Left ventricle myocardium inferior (tissue), 1 donor: ENCODE measurements at regions not wholly inside any gene's neighbourhood (a gene's known extent, or its start where the extent isn't known, plus 50 kb on each side); places are given as distances from the start of the nearest gene placed in this dataset.

Source experiments
- DNase-seq: peaks from one replicate; pipeline ENCODE4 v3.0.0-alpha.2; 2020
- H3K27ac ChIP-seq: fragments of 200-600 bp; replicated peaks from 2 replicates; pipeline ENCODE4 v1.8.0; 2021
- H3K27me3 ChIP-seq: fragments of 200-600 bp; 2 replicates; pipeline ENCODE4 v1.8.0; 2021; ENCODE audit warnings: low read depth
- H3K36me3 ChIP-seq: fragments of 200-600 bp; 2 replicates; pipeline ENCODE4 v1.8.0; 2021
- H3K4me1 ChIP-seq: fragments of 200-600 bp; 2 replicates; pipeline ENCODE4 v1.8.0; 2021
- H3K4me3 ChIP-seq: fragments of 200-600 bp; 2 replicates; pipeline ENCODE4 v1.8.0; 2021; ENCODE audit warnings: mild to moderate bottlenecking, moderate library complexity
- H3K9me3 ChIP-seq: fragments of 200-600 bp; replicated peaks from 2 replicates; pipeline ENCODE4 v1.8.0; 2021
- CTCF ChIP-seq: fragments of 200-600 bp; IDR thresholded peaks from 2 replicates; pipeline ENCODE4 v1.8.0; 2021; ENCODE audit warnings: antibody characterized with exemption, mild to moderate bottlenecking, borderline replicate concordance
- intact Hi-C: fragments of 100-400 bp; cut with micrococcal nuclease; formaldehyde crosslinking; loops from one replicate; pipeline ENCODE4 v1.11.0; 2022
- donor health status: DM: no; HTN: yes; CAD: no; lungs with severe emphysema.

GRCh38 chr2:38167968-38168350, 92.0 kb upstream of the CYP1B1 start:
- Histone ChIP-seq H3K36me3 (no peaks in the 10 kb centered on the region), H3K4me3 (no peak overlapping the region), H3K27me3 (peaks cover 4% of the 10 kb centered on the region), H3K27ac (no peak overlapping the region), H3K9me3 (peaks cover 7% of the 10 kb centered on the region), H3K4me1 (no peaks in the 10 kb centered on the region)
- intact Hi-C loops: no loop called here
- TF ChIP-seq CTCF: no peak
- no peak for DNase-seq

- intact Hi-C loops: no loop called here
- H3K4me1 ChIP-seq: no peaks in the 10 kb centered on the region
- no peak overlapping the region for H3K4me3 ChIP-seq
- DNase-seq: no peak
- no peak for TF ChIP-seq CTCF
- peaks cover 3% of the 10 kb centered on the region for H3K9me3 ChIP-seq
- peaks cover 4% of the 10 kb centered on the region for H3K27me3 ChIP-seq
- H3K27ac ChIP-seq: no peak overlapping the region
- H3K36me3 ChIP-seq: no peaks in the 10 kb centered on the region
These were observed 89.7 kb upstream of the CYP1B1 start for GRCh38 chr2:38165698-38166097.

DNA sequence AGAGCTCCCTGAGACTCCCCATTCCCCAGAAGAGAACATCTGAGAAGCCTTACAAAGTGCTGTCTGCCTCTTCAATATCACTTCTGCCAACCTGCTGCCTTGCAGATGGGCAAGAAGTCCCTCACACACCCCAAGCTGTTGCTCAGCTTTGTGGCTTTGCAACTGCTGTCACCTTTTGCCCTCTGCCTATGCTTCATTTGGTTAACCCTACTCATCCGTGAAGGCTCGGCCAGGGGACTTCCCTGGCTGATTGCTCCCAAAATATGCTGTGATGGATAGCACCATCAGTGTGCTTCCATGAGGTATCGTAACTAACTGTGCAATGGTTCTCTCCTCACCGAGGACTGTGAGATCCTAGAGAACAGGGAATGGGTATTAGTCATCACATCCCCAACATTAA, 88.9 kb upstream of the CYP1B1 start:
- no peak for DNase-seq
- Histone ChIP-seq H3K4me3 (no peak overlapping the region), H3K27me3 (peaks cover 4% of the 10 kb centered on the region), H3K9me3 (no peaks in the 10 kb centered on the region), H3K36me3 (no peaks in the 10 kb centered on the region), H3K4me1 (peaks cover 5% of the 10 kb centered on the region), H3K27ac (no peak overlapping the region)
- no peak for TF ChIP-seq CTCF
- intact Hi-C loops: no loop called here

- Histone ChIP-seq H3K4me3 (no peak overlapping the region), H3K4me1 (peaks cover 6% of the 10 kb centered on the region), H3K9me3 (no peaks in the 10 kb centered on the region), H3K36me3 (no peaks in the 10 kb centered on the region), H3K27ac (no peak overlapping the region), H3K27me3 (peaks cover 4% of the 10 kb centered on the region)
- no peak for DNase-seq
- TF ChIP-seq CTCF: no peak
- intact Hi-C loops: no loop called here
These were observed 87.6 kb upstream of the CYP1B1 start for GRCh38 chr2:38163579-38163978.

GRCh38 chr2:38163006-38163405, 87.1 kb upstream of the CYP1B1 start:
- intact Hi-C loops: no loop called here
- H3K27me3 ChIP-seq: peaks cover 4% of the 10 kb centered on the region
- no peaks in the 10 kb centered on the region for H3K36me3 ChIP-seq
- no peak for TF ChIP-seq CTCF
- H3K4me3 ChIP-seq: no peak overlapping the region
- no peak overlapping the region for H3K27ac ChIP-seq
- H3K9me3 ChIP-seq: no peaks in the 10 kb centered on the region
- DNase-seq: no peak
- peaks cover 12% of the 10 kb centered on the region for H3K4me1 ChIP-seq

GRCh38 chr2:38160516-38160915, 84.6 kb upstream of the CYP1B1 start:
- DNase-seq: no peak
- TF ChIP-seq CTCF: no peak
- Histone ChIP-seq H3K4me3 (no peak overlapping the region), H3K27me3 (no peaks in the 10 kb centered on the region), H3K27ac (peak overlapping the region; percentile 78), H3K36me3 (no peaks in the 10 kb centered on the region), H3K9me3 (no peaks in the 10 kb centered on the region), H3K4me1 (peaks cover 13% of the 10 kb centered on the region)
- intact Hi-C loops: no loop called here
